Ecto neural progenitor cell (in vitro differentiated cells): ENCODE measurements at regions not wholly inside any gene's neighbourhood (a gene's known extent, or its start where the extent isn't known, plus 50 kb on each side); places are given as distances from the start of the nearest gene placed in this dataset.
A peak's percentile ranks its signal among the peaks of the same experiment; 100 is the strongest.
"Not testable (repeated sequence)": the region's sequence is repeated elsewhere in the genome, so short reads cannot be mapped to it uniquely, and the experiment has no call there.

Experiments used
- DNase-seq: peaks from one replicate; pipeline ENCODE4 v3.0.0-alpha.2; 2018; ENCODE audit warnings: low spot score

GRCh38 chr5:88666761-88667495 lies 216.1 kb downstream of the MEF2C start:
- DNase-seq, result no peak

GRCh38 chr5:88665750-88666215 lies 217.2 kb downstream of the MEF2C start:
- peak; percentile 60 for DNase-seq

GRCh38 chr5:88664645-88665044 lies 218.3 kb downstream of the MEF2C start:
- no peak for DNase-seq

- no peak for DNase-seq
These were observed 219.2 kb downstream of the MEF2C start for GRCh38 chr5:88663793-88664216.

- DNase-seq, result no peak
These were observed 220.1 kb downstream of the MEF2C start for GRCh38 chr5:88662846-88663245.

- DNase-seq, result no peak
These were observed 221.2 kb downstream of the MEF2C start for GRCh38 chr5:88661806-88662207.

GRCh38 chr5:88660947-88661805 lies 221.8 kb downstream of the MEF2C start:
- peak; percentile 97 for DNase-seq

GRCh38 chr5:88660264-88660946 lies 222.6 kb downstream of the MEF2C start:
- DNase-seq, result peak; percentile 74

- peak; percentile 78 for DNase-seq
These were observed 223.3 kb downstream of the MEF2C start for GRCh38 chr5:88659529-88660263.

- DNase-seq, result no peak
These were observed 224.1 kb downstream of the MEF2C start for GRCh38 chr5:88658886-88659285.

GRCh38 chr5:88657906-88658775 lies 224.8 kb downstream of the MEF2C start:
- no peak for DNase-seq

- no peak for DNase-seq
These were observed 225.8 kb downstream of the MEF2C start for GRCh38 chr5:88657136-88657535.

GRCh38 chr5:88656221-88656950 lies 226.6 kb downstream of the MEF2C start:
- no peak for DNase-seq

- no peak for DNase-seq
These were observed 229.5 kb downstream of the MEF2C start for GRCh38 chr5:88653471-88653870.

- DNase-seq, result no peak
These were observed 235.1 kb downstream of the MEF2C start for GRCh38 chr5:88647901-88648300.

GRCh38 chr5:88646866-88647265 lies 236.1 kb downstream of the MEF2C start:
- no peak for DNase-seq

GRCh38 chr5:88644676-88645075 lies 238.3 kb downstream of the MEF2C start:
- DNase-seq, result no peak

- no peak for DNase-seq
These were observed 239.7 kb downstream of the MEF2C start for GRCh38 chr5:88643315-88643714.

- no peak for DNase-seq
These were observed 249.0 kb downstream of the MEF2C start for GRCh38 chr5:88634014-88634413.

GRCh38 chr5:88622890-88623289 lies 260.1 kb downstream of the MEF2C start:
- not testable (repeated sequence) for DNase-seq
